ENCODE measurements at regions not wholly inside any gene's neighbourhood (a gene's known extent, or its start where the extent isn't known, plus 50 kb on each side); places are given as distances from the start of the nearest gene placed in this dataset.
A peak's percentile ranks its signal among the peaks of the same experiment; 100 is the strongest.
"Not testable (repeated sequence)": the region's sequence is repeated elsewhere in the genome, so short reads cannot be mapped to it uniquely, and the experiment has no call there.

DNA sequence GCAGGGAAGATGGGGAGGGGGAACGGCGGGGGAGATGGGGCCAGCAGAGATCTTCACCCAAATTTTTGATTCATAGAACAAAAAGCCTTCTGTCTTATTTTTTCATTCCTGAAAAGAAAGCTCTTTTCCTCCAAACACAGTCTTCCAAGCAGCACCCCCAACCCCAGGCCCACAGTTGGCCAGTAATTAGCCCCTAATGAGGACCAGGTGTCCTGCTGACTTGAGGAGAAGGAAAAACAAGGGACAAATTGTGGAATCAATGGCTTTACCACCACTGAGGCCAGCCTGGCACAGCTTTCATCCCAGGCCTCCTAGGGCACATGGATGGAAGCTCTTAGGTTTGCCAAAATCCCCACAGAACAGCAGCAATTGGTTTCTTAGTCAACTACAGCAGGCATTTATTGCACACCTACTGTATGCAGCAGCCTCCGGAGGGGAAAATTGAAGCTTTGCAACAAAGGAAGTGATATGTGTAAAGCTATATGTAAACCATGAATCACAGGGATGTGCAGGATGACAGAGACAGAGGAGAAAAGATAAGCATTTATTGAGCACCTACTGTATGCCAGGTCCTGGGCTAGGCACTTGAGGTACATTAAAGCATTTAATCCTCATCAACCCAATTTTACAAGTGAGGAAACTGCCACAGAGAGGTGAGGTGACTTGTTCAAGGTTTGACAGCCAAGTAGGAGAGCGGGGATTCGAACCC lies 199.5 kb downstream of the TBC1D2B start:
- DNase-seq (ENCODE audit: low spot score), result no peak

DNA sequence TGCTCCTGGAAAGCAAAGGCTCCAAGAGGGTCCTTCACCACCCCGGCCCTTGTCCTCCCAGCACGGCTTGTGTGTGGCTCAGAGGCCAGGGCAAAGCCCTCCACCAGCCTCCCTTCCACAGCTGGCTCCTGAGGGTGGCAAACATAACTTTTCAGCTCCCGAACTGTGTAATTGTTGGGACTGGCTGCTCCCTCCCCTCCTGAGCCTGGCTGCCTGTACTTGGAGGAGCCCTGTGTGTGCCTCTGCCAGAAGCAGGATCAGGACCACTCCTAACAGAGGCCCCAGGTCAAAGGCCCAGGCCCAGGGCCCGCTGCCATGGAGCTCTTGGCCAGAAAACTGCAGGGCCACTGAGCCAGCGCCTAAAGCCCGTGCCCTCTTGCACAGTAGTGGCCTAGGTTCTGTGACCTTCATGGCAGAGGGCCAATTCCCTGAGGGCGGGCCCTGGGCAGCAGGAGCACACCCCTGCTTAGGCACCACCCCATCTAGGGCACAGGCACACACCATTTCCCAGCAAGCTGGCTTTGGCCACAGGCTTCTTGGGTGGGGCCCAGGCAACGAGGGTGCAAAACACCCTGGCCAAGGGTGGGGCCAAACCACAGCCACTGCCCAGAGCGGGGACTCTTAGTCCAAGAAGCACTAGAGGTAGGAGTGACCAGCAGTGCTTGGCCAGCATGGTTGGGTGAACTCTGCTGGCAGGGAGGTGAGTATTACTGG lies 201.2 kb downstream of the TBC1D2B start:
- not testable (repeated sequence) for DNase-seq (ENCODE audit: low spot score)

DNA sequence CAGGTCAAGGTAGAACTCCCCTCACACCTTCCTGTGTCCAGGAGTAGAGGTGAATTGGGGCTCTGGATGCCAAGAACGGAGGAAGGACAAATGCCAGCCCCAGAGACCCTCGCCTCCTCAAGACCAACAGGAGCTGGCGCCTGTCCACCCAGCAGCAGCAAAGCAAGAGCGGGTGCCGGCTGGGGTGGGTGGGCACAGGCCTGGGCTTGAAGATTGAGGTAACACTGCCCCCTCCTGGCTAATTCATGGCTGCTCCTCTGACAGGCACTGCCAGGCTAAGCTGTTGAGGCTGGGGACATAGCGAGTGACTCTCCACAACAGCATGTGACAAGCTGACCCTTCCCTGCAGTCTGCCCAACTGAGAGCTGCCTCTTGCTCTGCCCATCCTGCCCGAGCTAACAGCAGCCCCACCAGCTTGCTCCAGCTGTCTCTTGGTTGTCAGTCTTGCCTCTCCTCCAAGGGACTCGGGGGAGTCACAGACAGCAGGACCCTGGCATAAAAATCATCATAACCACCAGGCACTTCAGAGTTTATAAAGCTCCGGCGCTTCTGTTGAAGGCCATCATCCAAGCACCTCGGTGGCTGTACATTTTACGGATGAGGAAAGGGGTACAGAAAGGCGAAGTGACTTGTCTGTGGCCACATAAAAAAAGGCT lies 202.3 kb downstream of the TBC1D2B start:
- peak; percentile 87 for DNase-seq (ENCODE audit: low spot score)

DNA sequence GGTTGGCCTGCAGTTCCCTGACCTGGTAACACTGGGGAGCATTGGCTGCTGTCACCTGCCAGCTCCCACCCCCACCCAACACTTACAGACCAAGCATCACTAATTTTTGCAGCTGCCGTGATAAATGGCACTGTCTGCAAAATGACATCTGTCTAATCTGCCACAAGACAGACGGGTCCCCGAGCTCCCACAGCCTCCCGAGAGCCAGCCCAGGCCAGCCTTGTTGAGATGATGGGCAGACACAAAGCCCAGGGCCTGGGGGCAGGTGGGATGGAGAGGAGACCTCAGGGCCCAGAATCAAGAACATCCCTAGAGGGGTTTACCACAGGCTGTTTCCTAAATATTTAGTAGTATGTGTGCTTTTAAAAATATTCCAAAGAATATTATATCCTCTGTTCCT lies 203.4 kb downstream of the TBC1D2B start:
- DNase-seq (ENCODE audit: low spot score), result no peak

DNA sequence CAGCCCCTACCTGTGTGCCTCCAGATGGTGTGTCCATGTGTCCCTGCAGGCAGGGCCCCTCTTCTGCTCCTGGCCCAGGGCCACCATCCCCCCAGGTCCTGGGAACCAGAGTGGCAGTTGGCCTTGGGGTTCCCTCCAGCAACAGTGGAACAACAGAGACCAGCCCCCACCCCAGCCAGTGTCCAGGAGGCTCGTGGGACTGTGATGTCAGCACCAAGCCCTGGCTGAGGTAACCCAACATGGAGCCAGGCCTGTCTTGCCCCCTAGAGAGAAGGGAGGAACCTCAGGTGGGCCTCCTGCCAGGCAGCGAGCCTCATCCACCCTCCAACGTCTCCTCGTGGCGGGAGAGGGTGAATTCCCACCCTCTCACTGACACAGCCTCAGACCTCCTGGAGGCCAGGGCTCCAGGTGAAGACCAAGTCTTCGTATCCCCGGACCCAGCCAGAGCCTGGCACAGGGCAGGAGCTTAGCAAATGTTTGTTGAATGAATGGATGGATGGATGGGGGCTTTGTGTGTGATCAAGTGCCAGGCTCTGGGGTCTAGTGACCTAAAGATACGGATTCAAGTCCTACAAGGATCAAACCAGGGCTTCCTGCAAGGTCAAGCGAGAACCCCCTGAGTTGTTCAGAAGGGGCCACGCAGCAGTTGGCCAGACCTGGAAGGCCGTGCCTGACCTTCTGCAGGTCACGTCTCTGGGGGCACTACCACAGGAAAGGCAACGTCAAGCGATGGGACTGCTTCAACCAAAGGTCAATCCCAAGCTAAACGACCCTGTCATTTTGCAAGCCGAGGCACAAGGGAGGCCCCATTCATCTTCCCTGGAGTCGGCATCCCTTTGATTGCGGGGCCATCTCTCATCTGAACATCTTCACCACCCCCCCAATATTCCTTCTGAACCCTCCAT lies 204.7 kb downstream of the TBC1D2B start:
- not testable (repeated sequence) for DNase-seq (ENCODE audit: low spot score)

DNA sequence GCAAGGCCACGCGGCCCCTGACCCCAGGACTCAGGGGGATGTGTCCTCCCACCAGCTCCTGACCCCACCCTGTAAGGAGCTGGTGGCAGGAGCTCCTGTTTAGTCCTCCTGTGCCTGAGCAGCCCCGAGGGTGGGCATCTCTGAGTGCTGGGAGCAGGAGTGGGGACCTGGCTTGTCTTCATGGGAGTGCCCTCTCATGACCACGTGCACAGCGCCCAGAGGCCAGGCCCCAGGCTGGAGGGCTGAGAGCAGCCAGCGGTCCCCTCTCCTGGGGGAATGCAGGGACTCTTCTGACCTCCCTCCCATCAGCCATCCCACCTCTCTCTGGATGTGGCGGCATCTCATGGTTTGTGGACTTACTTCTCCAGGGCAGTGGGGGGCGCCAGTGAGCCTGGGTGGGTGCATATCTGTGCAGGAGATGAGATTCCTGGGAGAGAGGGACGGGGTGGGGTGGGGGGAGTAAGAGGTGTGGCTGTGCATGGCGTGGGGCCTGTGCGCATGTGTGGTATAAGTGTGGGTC lies 205.6 kb downstream of the TBC1D2B start:
- no peak for DNase-seq (ENCODE audit: low spot score)

DNA sequence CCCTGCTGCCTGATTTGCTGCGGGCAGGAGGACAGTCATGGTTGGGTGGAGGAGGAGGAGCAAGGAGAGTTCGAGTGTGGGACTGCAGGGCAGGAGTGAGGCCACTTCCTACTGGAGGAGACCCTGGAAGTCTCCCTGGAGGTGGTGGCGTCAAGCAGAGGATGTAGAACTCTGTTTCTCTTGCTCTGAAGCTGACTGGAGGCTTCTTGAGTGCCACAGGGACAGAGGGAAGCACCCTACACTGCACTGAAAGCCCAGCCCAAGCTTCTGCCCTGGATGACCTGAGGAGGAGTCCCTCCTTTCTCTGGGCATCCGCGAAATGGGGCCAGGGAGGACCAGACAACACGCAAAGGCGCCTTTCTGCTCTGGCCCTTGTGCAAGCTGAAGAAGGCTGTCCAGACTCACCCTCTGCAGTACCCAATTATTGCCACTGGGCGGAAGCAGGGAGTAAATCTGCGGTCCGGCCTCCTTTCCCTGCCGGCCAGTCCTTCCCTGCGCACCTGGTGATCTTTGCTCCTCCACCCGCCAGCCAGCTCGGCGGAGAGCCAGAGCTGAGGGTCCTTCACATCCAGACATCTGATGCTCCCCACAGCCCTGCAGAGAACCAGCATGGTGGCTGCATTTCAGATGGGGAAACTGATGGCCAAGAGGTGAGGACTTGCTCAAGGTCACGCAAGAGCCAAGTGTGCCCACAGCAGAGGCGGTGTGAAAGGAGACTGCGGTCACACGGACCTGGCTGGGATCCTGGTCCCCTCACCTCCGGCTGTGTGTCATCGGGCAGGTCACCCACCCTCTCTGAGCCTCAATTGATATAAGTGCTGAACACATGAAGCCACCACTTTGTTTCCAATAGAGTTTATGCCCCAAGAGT lies 207.1 kb downstream of the TBC1D2B start:
- peak; percentile 84 for DNase-seq (ENCODE audit: low spot score)

DNA sequence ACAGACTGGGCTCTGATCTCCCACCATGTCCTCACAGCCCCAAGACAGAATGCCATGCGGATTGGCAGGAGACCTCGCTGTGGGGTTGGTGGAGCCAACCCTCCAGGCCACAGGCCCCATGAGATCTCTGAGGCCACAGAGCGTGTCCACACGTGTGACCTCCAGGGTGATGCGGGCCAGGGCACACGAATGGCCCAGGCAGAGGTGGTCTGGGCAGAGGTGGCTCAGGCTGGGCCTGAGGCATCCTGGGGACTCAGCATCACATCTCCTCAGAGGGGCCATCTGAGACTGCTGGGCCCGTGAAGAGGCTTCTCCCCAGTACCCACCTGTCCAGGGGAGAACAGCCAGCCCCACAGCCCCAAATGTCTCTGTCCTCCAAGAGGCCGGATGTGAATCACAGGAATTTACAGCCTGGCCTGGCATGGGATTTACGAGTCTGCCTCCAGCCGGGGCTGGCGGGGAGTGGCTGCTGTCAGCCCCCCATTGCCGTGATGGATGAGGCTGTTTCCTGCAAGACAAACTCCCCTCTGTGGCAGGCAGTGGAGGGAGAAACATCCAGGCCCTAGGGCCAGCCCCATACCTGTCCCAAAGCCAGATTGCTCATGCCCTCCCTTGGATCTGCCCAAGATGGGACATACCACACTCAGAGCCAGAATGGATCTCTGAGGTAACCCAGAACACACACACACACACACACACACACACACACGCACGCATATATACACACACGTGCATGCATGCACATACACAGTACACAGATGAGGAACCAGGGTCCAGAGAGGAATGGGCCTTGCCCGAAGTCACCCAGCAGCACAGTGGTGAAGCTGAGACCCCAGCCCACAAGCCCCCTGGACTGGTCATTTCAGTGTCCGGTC lies 208.3 kb downstream of the TBC1D2B start:
- no peak for DNase-seq (ENCODE audit: low spot score)

DNA sequence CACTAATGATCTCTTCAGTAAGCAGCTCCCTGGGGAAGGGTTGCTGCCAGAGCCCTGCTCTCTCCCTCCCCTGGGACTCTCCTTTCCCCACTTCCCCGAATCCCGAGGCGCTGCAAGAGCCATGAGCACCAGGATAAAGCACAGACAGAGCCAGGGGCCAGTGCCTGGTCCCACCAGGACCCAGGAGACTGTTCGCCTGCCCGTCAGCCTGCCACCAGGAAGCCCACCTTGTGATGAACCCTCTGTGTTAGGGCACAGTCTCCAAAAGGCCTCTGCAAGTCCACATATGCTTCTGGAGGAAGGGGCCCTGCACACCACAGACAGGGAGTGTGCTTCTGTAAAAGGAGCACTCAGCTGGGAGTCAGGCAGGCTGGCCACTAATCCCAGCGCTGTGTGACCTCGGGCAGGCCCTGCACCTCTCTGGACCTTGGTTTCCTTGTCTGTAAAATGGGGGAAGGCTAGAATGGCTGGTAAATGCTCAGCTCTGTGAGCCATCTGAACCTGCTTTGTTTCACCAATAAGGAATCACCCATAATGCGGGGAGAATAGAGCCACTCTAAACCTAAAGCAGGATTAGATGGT lies 209.4 kb downstream of the TBC1D2B start:
- not testable (repeated sequence) for DNase-seq (ENCODE audit: low spot score)

DNA sequence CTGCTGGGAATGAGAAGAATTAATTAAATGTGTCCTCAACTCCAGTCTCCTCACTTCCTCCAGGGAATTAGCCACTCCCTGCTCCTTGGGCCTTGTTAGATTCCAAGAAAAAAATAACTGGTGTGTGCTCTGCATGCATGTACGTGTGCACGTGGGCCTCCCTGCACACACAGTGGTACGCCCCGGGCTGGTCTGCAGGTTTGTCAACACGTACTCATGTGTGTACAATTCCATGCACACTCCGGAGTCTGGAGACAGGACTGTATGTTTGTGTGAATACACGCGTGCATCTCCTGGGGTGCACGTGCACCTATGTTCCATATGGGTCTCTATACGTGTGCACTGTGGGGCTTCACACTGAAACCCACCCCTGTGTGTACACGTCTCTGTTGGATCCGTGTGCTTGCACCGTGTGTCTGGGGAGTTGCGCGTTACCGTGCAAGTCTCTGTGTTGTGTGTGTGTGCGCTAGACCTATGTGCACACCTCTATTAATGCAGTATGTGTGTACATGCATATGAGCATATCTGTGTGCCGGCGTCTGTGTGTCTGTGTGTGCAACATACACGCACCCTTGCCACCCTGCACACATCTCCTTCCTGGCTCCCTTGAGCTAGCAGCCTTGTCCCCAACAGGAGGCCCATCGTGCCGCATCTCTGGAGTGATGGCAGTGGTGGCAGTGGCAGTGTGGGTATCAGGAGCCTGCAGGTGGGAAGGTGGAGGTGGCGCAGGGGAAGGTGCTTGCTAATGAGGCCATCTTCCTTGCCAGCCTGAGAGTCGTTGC lies 210.1 kb downstream of the TBC1D2B start:
- peak; percentile 26 for DNase-seq (ENCODE audit: low spot score)

DNA sequence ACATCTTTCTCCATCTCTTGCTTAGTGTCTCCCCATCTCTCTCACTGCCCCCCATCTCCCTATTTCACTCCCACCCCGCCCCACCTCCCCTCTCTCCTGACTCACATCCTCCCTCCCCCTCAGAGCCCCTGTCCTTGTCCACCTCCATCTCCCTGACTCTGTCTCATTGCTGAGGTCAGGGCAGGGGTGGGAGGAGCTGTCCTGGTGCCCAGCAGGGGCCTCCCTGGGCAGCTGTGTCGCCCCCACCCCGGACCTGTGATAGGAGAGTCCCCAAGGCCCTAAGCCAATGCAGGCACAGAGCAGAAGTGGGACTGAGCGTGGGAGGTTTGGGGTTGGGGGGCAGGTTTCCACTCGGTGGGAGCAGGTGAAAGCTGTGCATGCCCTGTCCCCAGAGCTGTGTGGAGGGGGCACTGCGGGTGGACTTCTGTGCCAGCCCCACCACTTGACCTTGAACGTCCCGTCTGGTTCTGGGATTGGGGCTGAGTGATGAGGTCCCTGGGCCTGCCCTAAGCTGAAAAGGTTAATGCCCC lies 210.8 kb downstream of the TBC1D2B start:
- DNase-seq (ENCODE audit: low spot score), result peak; percentile 39

DNA sequence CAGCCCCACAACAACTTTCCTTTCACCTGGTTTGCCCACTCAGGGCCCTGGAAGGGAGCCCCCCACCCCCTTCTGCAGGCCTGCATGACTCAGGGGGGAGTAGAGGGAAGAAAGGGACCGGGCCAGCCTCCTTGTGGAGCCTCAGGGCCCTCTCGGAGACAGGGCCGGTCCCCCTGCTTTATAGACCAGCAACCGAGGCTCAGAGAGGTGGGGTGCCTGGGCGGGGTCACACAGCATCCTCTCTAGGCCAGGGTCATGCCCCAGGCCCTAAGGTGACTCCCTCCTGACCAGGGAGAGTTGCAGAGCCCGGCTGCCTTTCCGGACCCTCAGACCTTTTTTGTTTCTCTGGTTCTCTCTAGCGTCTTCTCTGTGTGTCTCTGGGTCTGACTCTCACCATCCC lies 211.3 kb downstream of the TBC1D2B start:
- peak; percentile 37 for DNase-seq (ENCODE audit: low spot score)

DNA sequence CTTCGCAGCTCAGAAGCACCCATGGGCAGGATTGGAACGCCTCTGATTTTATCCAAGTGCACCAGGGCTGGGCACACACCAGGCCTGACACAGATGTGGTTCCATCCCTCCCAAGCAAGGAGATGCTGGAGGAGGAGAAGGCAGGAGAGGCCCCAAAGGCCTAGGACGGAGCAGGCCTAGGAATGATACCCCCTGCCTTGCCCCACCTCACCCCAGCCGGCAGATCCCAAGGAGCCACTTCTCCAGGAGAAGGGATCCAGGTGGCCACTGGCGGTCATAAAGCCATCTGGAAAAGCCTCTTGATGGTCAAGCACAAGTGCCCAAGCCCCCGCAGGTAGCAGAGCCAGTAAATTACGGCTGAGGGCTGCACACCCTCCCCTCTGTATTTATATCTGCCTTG lies 211.8 kb downstream of the TBC1D2B start:
- peak; percentile 29 for DNase-seq (ENCODE audit: low spot score)

DNA sequence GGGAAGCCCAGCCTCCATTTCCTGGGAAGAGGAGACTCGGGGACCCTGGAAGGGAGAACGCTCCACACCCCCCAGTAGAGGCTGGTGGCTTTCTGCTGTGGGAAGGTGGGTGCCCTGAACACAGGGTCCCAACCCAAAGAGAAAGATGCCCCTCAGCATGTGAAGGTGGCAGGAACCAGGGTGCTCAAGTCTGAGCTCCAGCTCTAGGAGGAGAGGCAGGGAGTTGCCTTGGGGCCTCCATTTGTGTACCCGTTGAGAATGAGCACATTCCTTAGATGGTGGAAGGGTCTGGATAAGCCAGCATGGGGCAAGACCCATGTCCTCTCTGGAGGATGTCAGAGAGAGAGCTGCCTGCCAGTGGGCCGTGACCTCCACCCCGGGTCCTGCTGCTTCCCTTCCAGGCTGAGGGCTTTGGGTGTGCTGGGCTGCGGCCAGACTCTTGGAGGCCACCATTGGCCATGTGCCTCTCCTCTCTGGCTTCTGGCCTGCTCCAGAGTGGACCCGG lies 212.4 kb downstream of the TBC1D2B start:
- DNase-seq (ENCODE audit: low spot score), result no peak

DNA sequence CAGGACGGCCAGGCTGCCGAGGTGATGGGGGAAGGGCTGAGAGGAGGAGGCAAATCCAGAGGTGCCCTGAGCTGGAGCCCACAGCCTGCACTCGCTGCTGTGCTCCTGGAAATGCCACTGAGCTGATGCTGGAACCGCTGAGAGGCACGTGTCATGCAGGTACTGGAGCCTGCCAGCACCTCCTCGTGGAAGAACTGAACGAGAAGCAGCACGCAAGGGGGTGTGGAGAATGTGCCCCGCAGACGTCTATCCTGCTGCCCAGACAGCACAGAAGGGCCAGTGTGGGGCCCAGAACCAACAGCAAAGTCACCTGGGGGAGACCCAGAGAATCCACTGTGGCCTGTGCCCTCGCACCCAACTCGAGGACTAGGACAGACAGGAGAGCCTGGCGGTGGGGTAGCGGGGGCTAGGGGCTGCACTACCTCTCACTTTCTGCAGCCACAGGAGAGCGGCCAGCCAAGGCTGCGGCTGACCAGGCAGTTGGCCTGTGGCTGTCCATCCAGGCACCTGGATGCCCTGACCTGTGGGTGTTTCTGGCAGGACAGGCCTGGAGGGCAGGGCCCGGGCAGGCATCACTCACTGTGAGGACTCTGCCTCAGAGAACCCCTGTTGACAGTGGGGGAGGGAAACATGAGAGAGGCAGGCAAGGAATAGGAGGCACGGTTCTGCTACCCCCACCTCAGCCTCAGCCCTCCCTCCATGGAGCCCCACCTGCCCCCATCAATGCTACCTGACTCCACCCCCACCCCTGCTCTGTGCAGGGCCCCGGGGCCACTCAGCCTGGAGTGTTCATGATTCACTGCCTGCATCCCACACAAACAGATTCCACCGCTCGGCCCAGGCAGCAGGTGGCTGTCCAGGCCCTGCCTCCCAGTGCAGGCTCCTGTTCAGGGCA lies 213.1 kb downstream of the TBC1D2B start:
- peak; percentile 50 for DNase-seq (ENCODE audit: low spot score)

DNA sequence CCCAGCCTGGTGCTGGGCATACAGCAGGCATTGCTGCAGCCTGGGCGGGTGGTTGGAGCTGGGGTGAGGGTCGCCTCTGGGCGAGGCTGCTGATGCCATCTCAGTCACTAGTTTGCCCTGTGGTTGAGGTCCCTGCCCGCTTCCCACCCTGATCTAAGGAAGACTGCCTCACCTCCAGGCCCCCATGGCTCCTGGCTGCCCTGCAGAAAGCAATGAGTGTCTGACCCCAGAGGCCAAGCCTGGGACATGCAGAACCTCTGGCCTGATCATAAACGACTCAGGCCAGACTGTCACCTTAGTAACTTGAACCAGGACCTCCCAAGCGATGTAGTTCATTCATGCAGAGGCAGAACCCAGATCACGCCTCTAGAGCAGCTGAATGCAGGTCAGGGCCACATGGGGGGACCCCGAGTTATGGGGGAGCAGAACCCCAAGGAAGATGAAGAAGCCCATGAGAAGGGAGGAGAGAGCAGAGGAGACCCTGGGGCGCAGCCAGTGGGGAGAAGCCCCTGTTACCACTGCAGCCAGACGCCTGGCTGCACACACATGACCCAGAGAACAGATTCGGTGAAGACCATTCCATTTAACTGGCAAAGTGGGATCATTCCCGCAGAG lies 213.9 kb downstream of the TBC1D2B start:
- DNase-seq (ENCODE audit: low spot score), result peak; percentile 43

DNA sequence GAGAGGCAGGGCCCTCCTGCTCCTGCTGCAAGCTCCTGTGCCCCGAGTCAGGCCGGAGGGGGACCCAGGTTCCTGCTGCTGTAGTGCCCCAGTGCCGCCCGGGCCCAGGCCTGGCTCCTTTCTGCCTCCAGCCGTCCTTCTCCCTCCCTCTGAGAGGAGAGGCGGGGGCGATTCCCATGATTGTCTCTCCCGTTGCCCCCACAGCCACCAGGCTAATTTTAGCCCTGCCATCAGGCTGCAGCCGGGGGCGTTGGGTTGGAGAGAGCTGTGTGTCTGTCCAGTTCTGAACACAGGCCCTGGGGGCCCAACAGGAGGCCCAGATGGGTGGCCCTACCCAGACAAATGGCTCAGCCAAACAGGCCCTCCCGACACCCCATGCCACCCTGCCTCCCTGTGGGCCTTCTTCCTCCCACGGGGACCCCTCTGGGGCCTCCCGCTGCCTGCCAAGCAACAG lies 214.8 kb downstream of the TBC1D2B start:
- DNase-seq (ENCODE audit: low spot score), result peak; percentile 44

Measured in ecto neural progenitor cell (in vitro differentiated cells).